ENCODE measurements at regions not wholly inside any gene's neighbourhood (a gene's known extent, or its start where the extent isn't known, plus 50 kb on each side); places are given as distances from the start of the nearest gene placed in this dataset.

GRCh38 chr7:42690794-42691639 is 220.9 kb downstream of the C7orf25 start:
- no peaks in the 10 kb centered on the region for H3K36me3 Mint-ChIP-seq (ENCODE audit: low read depth)
- H3K9me3 Mint-ChIP-seq, result no peaks in the 10 kb centered on the region
- H3K4me1 Mint-ChIP-seq (ENCODE audit: low read depth), result no peaks in the 10 kb centered on the region
- H3K4me3 Mint-ChIP-seq, result no peak overlapping the region
- no peaks in the 10 kb centered on the region for H3K27me3 Mint-ChIP-seq
- no peak overlapping the region for H3K27ac Mint-ChIP-seq

GRCh38 chr7:42689626-42690025 is 222.2 kb downstream of the C7orf25 start:
- Mint-ChIP-seq H3K27ac (no peak overlapping the region), H3K36me3 (ENCODE audit: low read depth) (no peaks in the 10 kb centered on the region), H3K4me3 (no peak overlapping the region), H3K9me3 (no peaks in the 10 kb centered on the region), H3K4me1 (ENCODE audit: low read depth) (no peaks in the 10 kb centered on the region), H3K27me3 (no peaks in the 10 kb centered on the region)

GRCh38 chr7:42688056-42688371 is 223.9 kb downstream of the C7orf25 start:
- no peak overlapping the region for H3K27ac Mint-ChIP-seq
- H3K4me3 Mint-ChIP-seq, result no peak overlapping the region
- H3K27me3 Mint-ChIP-seq, result peaks cover 4% of the 10 kb centered on the region
- H3K36me3 Mint-ChIP-seq (ENCODE audit: low read depth), result no peaks in the 10 kb centered on the region
- H3K4me1 Mint-ChIP-seq (ENCODE audit: low read depth), result no peaks in the 10 kb centered on the region
- no peaks in the 10 kb centered on the region for H3K9me3 Mint-ChIP-seq

- no peak overlapping the region for H3K4me3 Mint-ChIP-seq
- no peaks in the 10 kb centered on the region for H3K9me3 Mint-ChIP-seq
- no peak overlapping the region for H3K27ac Mint-ChIP-seq
- no peaks in the 10 kb centered on the region for H3K36me3 Mint-ChIP-seq (ENCODE audit: low read depth)
- H3K27me3 Mint-ChIP-seq, result peaks cover 4% of the 10 kb centered on the region
- H3K4me1 Mint-ChIP-seq (ENCODE audit: low read depth), result no peaks in the 10 kb centered on the region
Measured at GRCh38 chr7:42687211-42688055, 224.4 kb downstream of the C7orf25 start.

- Mint-ChIP-seq H3K4me1 (ENCODE audit: low read depth) (no peaks in the 10 kb centered on the region), H3K9me3 (no peaks in the 10 kb centered on the region), H3K27ac (no peak overlapping the region), H3K36me3 (ENCODE audit: low read depth) (no peaks in the 10 kb centered on the region), H3K4me3 (no peak overlapping the region), H3K27me3 (peaks cover 4% of the 10 kb centered on the region)
Measured at GRCh38 chr7:42686594-42687156, 225.2 kb downstream of the C7orf25 start.

- no peak overlapping the region for H3K4me3 Mint-ChIP-seq
- no peaks in the 10 kb centered on the region for H3K36me3 Mint-ChIP-seq (ENCODE audit: low read depth)
- no peaks in the 10 kb centered on the region for H3K4me1 Mint-ChIP-seq (ENCODE audit: low read depth)
- H3K27ac Mint-ChIP-seq, result no peak overlapping the region
- H3K27me3 Mint-ChIP-seq, result peaks cover 4% of the 10 kb centered on the region
- H3K9me3 Mint-ChIP-seq, result no peaks in the 10 kb centered on the region
Measured at GRCh38 chr7:42685911-42686310, 226.0 kb downstream of the C7orf25 start.

GRCh38 chr7:42677751-42678699 is 233.8 kb downstream of the C7orf25 start:
- no peaks in the 10 kb centered on the region for H3K36me3 Mint-ChIP-seq (ENCODE audit: low read depth)

GRCh38 chr7:42674541-42674940 is 237.3 kb downstream of the C7orf25 start:
- no peaks in the 10 kb centered on the region for H3K36me3 Mint-ChIP-seq (ENCODE audit: low read depth)
- H3K27me3 Mint-ChIP-seq, result peaks cover 11% of the 10 kb centered on the region
- no peak overlapping the region for H3K27ac Mint-ChIP-seq
- no peaks in the 10 kb centered on the region for H3K9me3 Mint-ChIP-seq
- H3K4me1 Mint-ChIP-seq (ENCODE audit: low read depth), result no peaks in the 10 kb centered on the region
- no peak overlapping the region for H3K4me3 Mint-ChIP-seq

More at GRCh38 chr7:42677751-42678699, 233.8 kb downstream of the C7orf25 start:
- no peak overlapping the region for H3K27ac Mint-ChIP-seq
- H3K4me3 Mint-ChIP-seq, result no peak overlapping the region
- no peaks in the 10 kb centered on the region for H3K9me3 Mint-ChIP-seq
- H3K27me3 Mint-ChIP-seq, result peaks cover 11% of the 10 kb centered on the region
- H3K4me1 Mint-ChIP-seq (ENCODE audit: low read depth), result no peaks in the 10 kb centered on the region

GRCh38 chr7:42673951-42674350 is 237.9 kb downstream of the C7orf25 start:
- H3K9me3 Mint-ChIP-seq, result no peaks in the 10 kb centered on the region
- no peaks in the 10 kb centered on the region for H3K36me3 Mint-ChIP-seq (ENCODE audit: low read depth)
- peaks cover 10% of the 10 kb centered on the region for H3K27me3 Mint-ChIP-seq
- H3K27ac Mint-ChIP-seq, result no peak overlapping the region
- H3K4me3 Mint-ChIP-seq, result no peak overlapping the region
- no peaks in the 10 kb centered on the region for H3K4me1 Mint-ChIP-seq (ENCODE audit: low read depth)

GRCh38 chr7:42672339-42672999 is 239.4 kb downstream of the C7orf25 start:
- Mint-ChIP-seq H3K36me3 (ENCODE audit: low read depth) (no peaks in the 10 kb centered on the region), H3K27me3 (peaks cover 5% of the 10 kb centered on the region), H3K4me3 (no peak overlapping the region), H3K4me1 (ENCODE audit: low read depth) (no peaks in the 10 kb centered on the region), H3K27ac (no peak overlapping the region), H3K9me3 (peaks cover 4% of the 10 kb centered on the region)

GRCh38 chr7:42671627-42672026 is 240.2 kb downstream of the C7orf25 start:
- no peaks in the 10 kb centered on the region for H3K27me3 Mint-ChIP-seq
- no peak overlapping the region for H3K27ac Mint-ChIP-seq
- H3K9me3 Mint-ChIP-seq, result peaks cover 10% of the 10 kb centered on the region
- no peaks in the 10 kb centered on the region for H3K4me1 Mint-ChIP-seq (ENCODE audit: low read depth)
- H3K4me3 Mint-ChIP-seq, result no peak overlapping the region
- no peaks in the 10 kb centered on the region for H3K36me3 Mint-ChIP-seq (ENCODE audit: low read depth)

- H3K27ac Mint-ChIP-seq, result no peak overlapping the region
Measured at GRCh38 chr7:42666994-42667393, 244.9 kb downstream of the C7orf25 start.

GRCh38 chr7:42662862-42663261 is 249.0 kb downstream of the C7orf25 start:
- H3K4me3 Mint-ChIP-seq, result no peak overlapping the region
- H3K4me1 Mint-ChIP-seq (ENCODE audit: low read depth), result no peaks in the 10 kb centered on the region
- H3K27me3 Mint-ChIP-seq, result no peaks in the 10 kb centered on the region
- H3K36me3 Mint-ChIP-seq (ENCODE audit: low read depth), result no peaks in the 10 kb centered on the region
- H3K27ac Mint-ChIP-seq, result no peak overlapping the region
- peaks cover 19% of the 10 kb centered on the region for H3K9me3 Mint-ChIP-seq

More at GRCh38 chr7:42666994-42667393, 244.9 kb downstream of the C7orf25 start:
- no peaks in the 10 kb centered on the region for H3K4me1 Mint-ChIP-seq (ENCODE audit: low read depth)
- H3K9me3 Mint-ChIP-seq, result peaks cover 19% of the 10 kb centered on the region
- no peaks in the 10 kb centered on the region for H3K36me3 Mint-ChIP-seq (ENCODE audit: low read depth)
- H3K27me3 Mint-ChIP-seq, result no peaks in the 10 kb centered on the region
- H3K4me3 Mint-ChIP-seq, result no peak overlapping the region

- Mint-ChIP-seq H3K9me3 (peaks cover 11% of the 10 kb centered on the region), H3K4me1 (ENCODE audit: low read depth) (no peaks in the 10 kb centered on the region), H3K27ac (no peak overlapping the region), H3K4me3 (no peak overlapping the region), H3K27me3 (no peaks in the 10 kb centered on the region), H3K36me3 (ENCODE audit: low read depth) (no peaks in the 10 kb centered on the region)
Measured at GRCh38 chr7:42661312-42661711, 250.6 kb downstream of the C7orf25 start.

All from stimulated activated naive CD8-positive, alpha-beta T cell treated with anti-CD3 and anti-CD28 coated beads, Interleukin-15, Interleukin-2, amounts not matched to agents 100 ng/mL and 50 ng/mL, for 24 hours (primary cell).